Neural progenitor cell (in vitro differentiated cells): ENCODE measurements at regions not wholly inside any gene's neighbourhood (a gene's known extent, or its start where the extent isn't known, plus 50 kb on each side); places are given as distances from the start of the nearest gene placed in this dataset.

ENCODE experiments used
- EZH2 ChIP-seq: fragments of 200-600 bp; sonication (generic); IDR thresholded peaks from 2 replicates; pipeline ENCODE4 v1.6.1; 2017; ENCODE audit warnings: antibody characterized with exemption, mild to moderate bottlenecking, moderate library complexity
- EZH2phosphoT487 ChIP-seq: fragments of 200-600 bp; sonication (generic); IDR thresholded peaks from 2 replicates; pipeline ENCODE4 v1.6.1; 2017; ENCODE audit warnings: antibody characterized with exemption
- TF ChIP-seq, protein P1 (sequence below): fragments of 200-600 bp; sonication (generic); IDR thresholded peaks from 2 replicates; pipeline ENCODE4 v1.5.1; 2017; ENCODE audit warnings: antibody characterized with exemption, mild to moderate bottlenecking

- TF ChIP-seq, protein P1, sequence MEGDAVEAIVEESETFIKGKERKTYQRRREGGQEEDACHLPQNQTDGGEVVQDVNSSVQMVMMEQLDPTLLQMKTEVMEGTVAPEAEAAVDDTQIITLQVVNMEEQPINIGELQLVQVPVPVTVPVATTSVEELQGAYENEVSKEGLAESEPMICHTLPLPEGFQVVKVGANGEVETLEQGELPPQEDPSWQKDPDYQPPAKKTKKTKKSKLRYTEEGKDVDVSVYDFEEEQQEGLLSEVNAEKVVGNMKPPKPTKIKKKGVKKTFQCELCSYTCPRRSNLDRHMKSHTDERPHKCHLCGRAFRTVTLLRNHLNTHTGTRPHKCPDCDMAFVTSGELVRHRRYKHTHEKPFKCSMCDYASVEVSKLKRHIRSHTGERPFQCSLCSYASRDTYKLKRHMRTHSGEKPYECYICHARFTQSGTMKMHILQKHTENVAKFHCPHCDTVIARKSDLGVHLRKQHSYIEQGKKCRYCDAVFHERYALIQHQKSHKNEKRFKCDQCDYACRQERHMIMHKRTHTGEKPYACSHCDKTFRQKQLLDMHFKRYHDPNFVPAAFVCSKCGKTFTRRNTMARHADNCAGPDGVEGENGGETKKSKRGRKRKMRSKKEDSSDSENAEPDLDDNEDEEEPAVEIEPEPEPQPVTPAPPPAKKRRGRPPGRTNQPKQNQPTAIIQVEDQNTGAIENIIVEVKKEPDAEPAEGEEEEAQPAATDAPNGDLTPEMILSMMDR, result no peak
- TF ChIP-seq EZH2 (no peak), EZH2phosphoT487 (no peak)
Observed at GRCh38 chr7:91674470-91674869, 206.0 kb downstream of the MTERF1 start.
